Pulmonary artery endothelial cell (primary cell): ENCODE measurements at regions not wholly inside any gene's neighbourhood (a gene's known extent, or its start where the extent isn't known, plus 50 kb on each side); places are given as distances from the start of the nearest gene placed in this dataset.
"Not testable (repeated sequence)": the region's sequence is repeated elsewhere in the genome, so short reads cannot be mapped to it uniquely, and the experiment has no call there.

ENCODE experiments used
- DNase-seq: peaks from one replicate; pipeline ENCODE4 v3.0.0-alpha.2; 2011; ENCODE audit warnings: low read depth, low spot score

DNA sequence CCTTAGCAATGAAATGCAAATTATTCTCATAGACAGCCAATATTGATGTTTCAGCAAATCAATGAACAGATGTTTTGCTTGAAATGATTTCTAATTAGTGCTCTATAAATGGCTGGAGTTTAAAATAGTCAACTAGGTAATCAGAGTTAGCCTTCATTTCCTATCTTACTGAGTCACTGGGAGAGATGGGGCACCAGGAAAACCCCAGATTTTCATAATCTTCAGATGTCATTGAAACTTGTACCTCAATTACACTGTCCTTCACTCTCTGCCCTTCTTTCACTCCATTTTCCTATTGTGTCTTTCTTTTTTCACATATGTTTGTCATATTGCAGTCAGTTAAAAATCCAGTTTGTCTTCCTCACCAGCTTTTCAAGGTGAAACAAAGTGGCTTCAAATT, 92.7 kb downstream of the C12orf75 start:
- DNase-seq, result no peak

DNA sequence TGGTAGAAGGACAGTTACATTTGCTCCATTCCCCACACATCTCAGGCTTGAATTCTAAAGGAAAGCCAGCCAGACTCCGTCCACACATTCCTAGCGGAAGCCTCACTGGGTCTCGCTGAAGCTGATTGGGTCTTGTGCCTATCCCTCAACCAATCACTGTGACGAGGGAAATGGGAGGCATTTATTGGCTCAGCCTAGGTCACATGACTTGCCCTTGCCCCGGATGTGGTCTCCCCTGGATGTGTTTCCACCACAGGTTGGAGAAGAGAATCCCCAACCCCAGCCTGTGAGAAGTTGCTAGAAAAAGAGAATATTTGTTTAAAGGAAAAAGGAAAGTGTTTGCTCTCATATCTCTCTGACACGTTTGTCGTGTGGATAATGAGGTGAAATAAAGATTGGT, 93.4 kb downstream of the C12orf75 start:
- no peak for DNase-seq

DNA sequence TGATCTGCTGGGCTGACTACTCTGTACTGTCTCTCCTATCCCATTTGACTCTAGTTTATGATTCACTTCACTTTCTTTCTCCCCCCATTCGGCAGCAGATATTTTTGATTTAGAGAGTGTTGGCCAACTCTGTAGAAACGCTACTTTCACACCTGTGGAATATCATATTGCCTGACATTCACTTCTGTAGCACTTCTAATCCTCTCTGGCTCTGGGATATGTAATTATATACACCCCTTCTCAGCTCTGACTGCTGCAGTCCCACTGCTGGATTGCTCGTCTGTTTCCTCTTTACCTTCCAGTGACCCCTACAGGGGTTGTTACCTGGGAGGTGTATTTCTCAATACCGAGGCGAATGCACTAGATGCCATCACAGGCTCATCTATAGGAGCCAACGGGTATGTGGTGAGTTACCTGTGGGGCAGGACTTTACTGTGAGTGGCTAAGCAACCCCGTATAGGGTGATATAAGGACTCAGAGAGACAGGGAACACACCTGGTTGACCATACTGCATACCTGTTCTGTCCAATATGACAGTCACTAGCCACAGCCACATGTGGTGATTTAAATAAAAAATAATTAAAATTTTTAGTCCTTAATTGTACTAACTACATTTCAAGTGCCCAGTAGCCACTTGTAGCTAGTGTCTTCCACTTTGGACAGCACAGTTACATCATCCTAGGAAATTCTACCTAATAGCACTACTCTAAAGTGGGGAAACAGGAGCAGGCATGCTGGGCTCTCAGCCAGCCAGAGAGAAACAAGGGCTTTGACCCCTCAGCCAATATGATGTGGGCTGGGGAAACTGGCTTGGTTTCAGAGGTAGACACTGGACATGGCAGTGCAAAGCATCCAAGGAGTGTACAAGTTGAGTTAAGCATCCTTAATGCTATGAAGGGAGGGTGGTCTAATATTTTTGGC, 95.0 kb downstream of the C12orf75 start:
- no peak for DNase-seq

DNA sequence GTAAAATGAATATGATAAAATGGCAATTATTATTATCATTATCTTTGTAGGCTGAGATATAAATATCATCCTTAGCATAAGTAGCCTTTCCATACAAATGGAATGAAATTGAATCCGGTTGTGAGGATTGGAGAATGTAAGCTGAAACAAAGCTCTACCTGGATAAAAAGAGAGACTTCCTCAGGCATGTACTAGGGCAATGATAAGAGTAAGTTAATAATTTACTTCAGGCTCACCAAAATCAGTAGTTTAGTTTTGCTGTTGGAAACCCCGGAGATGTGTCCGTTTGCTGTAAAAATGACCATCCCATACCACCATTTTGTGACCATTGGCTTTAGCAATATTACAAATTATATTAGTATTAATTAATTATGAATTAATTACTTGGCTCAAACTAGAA, 96.3 kb downstream of the C12orf75 start:
- no peak for DNase-seq

DNA sequence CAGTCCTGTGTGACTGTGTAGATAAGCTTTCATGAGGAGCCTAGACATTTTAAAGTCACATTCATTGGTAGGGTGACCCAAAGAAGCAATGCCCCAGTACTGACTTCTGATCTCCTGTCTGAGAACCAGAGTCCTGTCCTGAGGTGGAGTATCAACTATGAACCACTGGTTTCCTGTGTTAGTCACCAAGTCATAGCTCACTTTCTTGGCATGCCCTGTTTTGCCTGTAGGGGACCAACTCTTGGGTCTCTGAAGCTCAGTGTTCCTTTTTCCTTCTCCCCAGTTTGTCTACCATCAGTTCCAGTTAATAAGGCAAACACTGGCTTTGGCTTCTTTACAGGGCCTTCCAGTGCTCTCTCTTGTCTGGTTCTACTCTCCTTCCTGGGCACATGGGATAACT, 97.4 kb downstream of the C12orf75 start:
- DNase-seq, result peak; percentile 52

DNA sequence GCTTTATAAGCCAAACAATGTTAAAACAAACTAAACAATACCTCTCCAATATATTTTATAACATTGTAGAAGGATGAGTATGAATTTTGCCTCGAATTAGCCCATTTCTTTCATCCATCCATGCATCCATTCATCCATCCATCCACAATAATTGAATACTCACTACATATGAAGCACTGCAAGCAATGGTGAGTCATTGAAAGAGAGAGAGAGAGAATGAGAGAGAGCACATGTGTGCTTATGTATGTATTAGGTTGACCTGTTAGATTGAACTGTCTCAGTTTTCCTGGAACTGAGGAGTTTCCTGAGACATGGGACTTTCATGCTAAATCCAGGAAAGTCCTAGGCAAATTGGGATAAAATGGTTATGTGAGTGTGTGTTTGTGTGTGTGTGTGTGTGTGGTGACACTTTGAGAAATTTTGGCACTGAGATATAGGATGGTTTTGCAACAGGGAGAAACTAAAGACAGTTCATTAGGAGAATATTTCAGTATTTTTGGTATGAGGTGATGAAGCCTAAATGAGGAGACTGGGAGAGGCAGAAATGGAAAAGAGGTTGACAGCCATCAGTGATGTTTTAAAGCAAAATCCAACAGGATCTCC, 98.4 kb downstream of the C12orf75 start:
- no peak for DNase-seq

DNA sequence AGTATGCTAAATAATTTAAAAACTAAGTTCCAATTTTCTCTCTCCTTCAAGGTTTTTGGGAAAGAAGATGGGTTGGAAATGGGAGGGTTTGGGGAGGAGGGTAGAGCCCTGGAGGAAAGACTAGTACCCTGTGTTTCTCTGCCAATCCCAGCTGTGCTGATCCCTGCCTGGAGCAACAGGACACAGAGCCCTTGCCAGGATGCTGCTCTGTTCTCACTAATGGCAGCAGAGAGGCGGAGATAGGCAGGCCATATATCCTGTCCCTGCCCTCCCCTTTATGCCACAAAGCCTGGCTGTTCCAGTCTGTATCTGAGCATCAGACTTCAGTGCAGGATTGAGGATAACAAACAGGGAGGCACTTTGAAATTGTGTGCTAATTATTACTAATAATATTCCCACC, 99.0 kb downstream of the C12orf75 start:
- no peak for DNase-seq

DNA sequence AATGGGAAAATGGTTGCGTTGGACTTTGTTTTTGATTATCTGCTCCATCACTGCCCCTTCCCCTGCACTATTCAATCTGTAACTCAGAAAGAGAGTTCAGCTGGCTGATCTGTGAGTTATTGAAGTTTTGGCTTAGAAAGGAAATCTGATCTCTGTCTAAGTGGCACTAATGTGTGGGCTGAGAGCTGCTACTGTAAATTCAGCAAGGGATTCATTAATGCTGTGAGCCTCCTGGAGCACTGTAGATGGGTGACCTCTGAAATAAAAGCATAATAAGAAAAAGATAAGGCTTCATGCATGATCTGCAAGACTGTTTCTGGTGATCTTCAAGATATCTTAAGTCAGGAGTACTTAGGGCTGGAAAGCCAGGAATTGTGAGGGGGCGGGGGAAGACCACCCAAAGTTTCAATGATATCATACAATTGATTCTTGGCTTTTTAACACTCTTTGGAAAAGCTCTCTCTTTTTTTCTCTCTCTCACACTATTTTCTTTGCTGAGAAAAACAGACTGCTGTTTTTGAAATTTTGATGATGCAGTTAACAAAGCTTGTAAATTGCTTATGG, 101.1 kb downstream of the C12orf75 start:
- DNase-seq, result no peak

DNA sequence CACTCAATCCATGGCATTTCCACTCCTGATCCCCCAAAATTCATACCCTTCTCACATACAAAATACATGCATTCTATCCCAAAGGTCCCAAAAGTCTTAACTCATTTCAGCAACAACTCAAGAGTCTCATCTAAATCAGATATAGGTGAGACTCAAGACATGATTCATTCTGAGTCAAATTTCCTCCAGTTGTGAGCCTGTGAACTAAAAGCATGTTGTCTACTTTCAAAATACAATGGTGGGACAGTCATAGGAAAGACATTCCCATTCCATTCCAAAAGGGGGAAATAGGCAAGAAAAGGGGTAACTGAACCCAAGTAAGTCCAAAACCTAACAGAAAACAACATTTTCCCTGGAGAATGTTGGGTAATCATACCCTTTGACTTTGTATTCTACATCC, 103.3 kb downstream of the C12orf75 start:
- DNase-seq, result peak; percentile 88

DNA sequence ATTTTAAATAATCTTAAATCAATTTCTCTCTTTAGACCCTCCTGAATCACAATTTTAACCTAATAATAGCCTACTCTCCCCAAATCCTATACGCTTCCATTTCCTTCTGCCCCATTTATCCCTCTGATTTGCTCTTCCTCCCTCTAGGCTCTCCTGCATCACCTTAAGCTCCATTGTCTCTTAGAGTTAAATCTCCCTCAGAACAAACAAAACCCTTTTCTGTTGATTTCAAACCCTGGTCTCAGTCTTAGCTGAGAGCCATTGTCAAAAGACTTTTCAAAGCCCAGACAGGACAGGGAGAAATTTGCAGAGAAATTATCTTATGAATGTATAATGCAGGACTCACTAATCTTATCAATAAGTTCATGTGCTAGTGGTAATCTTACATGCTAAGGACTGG, 106.1 kb downstream of the C12orf75 start:
- no peak for DNase-seq

DNA sequence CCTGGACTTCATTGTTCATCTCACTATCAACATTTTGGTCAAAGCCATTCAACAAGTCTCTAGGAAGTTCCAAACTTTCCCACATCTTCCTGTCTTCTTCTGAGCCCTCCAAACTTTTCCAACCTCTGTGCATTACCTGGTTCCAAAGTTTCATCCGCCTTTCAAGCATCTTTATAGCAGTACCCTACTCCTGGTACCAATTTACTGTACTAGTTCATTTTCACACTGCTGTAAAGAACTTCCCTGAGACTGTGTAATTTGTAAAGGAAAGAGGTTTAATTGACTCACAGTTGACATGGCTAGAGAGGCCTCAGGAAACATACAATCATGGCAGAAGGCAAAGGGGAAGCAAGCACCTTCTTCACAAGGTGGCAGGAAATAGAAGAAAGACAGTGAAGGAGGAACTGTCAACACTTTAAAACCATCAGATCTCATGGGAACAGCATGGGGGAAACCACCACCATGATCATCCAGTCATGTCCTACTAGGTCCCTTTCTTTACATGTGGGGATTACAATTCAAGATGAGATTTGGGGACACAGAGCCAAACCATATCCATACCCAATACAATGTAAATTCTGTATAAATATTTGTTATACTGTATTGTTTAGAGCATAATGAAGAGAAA, 109.7 kb downstream of the C12orf75 start:
- DNase-seq, result no peak

DNA sequence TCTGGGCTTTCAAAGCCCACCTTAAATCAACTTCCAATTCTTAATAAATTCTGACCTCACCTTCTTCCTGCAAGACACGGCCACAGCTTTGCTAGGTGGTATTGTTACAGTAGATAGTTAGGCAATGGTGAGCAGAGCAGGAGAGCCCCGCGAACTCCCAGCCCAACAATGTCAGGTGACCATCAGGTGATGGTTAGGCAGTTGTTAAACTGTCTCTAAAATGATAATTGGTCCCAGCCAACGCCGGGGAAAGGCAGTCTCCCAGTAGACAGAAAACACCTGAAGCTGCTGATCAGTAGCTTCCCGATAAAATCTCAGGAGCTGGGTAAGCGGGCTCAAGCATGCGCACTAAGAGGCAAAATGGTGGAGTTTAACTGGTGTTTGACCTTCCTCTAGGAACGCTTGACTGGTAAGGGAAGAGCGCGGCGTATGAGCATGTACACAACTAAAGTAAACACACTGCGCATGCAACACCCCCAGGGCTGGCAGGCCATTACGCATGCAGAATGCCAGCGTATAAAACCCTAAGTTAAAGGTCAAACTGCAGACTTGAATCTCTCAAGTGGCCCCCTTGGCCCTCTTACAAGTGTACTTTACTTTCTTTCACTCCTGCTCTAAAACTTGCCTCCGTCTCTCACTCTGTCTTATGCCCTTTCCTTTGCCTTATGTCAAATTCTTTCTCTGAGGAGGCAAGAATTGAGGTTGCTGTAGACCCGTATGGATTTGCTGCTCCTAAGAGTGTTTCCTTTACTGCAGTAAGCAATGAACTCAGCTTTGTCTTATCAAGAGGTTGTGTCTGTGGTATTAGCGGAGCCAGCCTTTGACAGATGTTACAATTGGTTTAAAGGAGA, 113.5 kb downstream of the C12orf75 start:
- no peak for DNase-seq

DNA sequence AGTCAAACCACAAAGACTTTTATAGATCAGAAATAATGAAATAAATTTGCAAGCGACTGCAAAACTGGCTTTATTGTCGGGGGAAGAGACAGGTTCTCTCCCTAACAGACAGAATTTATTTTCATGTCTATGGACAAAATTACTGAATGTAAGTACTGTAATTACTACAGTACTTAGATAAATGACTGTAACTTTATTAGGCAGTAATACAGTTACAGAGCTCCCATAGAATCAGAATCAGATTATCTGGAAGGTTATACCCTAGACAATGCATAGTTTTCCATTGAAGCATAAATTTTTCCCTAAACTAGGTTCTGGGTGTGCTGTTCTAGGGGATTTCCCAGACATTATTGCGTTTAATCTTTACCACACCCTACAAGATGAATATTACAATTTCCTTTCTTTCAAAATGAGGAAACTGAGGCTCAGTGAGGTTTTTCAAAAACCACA, 114.2 kb downstream of the C12orf75 start:
- DNase-seq, result no peak

DNA sequence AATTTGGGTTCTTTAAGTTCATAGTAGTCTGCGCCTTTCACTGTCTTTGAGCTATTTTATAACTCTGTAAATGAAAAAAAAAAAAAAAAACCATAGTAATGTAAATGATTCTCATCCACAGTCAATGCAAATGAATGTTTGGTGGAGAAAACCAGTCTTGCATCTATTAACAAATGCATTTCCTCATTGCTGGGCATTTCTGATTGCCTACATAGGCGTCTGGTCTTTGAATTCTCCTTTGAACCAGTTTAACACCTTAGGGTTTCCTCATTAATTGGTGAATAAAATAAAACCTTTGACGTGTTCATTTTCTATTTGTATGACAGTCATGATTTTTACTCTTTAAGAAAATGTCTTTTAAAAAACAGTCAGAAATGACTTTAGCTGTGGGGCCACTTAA, 114.8 kb downstream of the C12orf75 start:
- no peak for DNase-seq

DNA sequence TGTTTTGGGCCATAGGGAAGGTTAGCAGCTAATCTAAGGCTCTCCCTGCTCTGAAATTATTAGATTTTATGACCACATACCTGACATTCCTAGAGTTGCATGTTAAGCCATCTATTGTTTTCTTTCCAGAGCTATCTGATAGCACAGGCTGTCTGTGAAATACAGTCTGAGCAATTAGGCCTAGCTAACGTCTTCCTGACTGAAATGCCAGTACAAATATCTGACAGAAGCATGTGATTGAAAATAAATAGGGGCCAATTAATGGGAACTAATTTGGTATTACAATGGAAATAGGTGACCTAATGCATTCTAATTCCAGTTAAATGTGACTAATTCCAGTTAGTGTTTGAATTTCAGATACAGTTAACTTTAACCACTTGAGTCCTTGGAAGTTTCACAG, 115.2 kb downstream of the C12orf75 start:
- DNase-seq, result peak; percentile 97

DNA sequence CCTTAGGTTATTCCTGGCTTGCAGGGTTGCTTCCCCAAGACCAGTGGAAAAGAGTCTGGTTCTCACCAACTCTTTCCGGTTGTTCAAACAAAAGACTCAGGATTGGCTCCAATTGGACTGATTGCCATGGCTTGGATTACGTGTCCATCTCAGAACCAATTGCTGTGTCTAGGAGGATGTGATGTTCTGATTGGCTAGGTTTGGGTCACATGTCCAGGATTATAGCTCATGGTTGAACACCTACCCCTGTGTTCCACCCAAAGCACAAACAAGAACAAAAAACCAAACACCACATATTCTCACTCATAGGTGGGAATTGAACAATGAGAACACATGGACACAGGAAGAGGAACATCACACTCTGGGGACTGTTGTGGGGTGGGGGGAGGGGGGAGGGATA, 116.0 kb downstream of the C12orf75 start:
- DNase-seq, result not testable (repeated sequence)

DNA sequence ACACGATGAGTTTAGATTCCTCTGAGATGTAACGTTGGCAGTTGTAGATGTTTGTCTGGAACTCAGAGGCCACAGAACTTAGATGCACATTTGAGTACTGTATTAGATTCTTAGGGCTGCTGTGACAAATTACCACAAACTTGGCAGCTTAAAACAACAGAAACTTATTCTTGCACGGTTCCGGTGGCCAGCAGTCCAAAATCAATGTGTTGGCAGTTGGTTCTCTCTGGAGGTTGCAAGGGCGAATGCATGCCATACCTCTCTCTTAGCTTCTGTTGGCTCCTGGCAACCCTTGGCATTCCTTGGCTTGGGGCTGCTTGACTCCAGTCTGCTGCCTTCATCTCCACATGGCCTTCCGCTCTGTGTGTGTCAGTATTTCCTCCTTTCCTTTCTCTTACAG, 118.9 kb downstream of the C12orf75 start:
- DNase-seq, result no peak

DNA sequence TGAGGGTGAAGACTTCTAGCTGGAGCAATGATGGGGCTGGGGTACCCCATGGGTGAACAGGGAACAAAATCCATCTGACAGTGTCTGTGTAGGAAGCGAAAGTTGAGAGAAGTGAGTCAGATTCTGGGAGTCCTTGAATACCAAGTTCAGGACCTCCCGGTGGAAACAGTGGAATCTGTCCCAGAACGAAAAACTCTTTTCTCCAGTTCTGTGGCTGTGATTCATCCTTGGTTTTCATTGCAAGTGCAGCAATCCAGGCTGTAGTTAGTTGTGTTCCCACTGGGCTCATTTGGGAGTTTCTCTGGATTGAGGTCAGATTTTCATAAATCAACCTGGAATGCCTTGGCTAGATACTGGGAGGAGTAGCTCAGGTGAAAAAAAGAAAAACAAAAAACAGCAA, 120.7 kb downstream of the C12orf75 start:
- no peak for DNase-seq

DNA sequence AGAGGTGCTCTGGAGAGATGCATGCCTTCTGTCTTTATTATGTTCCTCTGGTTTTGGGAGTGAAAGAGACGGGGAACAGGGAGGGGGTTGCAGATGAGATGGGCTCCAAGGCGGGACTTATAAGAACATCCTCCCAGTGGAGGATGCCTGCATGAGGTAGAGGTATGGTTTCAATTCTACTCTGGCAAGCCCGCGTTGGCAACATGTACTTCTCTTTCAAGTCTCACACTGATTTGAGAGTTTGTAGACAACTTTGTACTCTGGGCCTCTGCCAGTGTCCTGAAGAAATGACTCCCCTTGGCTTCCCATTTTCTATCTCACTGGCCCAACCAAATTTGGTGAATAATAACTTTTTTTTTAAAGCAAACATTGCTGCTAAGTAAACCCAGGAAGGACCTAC, 121.3 kb downstream of the C12orf75 start:
- no peak for DNase-seq

DNA sequence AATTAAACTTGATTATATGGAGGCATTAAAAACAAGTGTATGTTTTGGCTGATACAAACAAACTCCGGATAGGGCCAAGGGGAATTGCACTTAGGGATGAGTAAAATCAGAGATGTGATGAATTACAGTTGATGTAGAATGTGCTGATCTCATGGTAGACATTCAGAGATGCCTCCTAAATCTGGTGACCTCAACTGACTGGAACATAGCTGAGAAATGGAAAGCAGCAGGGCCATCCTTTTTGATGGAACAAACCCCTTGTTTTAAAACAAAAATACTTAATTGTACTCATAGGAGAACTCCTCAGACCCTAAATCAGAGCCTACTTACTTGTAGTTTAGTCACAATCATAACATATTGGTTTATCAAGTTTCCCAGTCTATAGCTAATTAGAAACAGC, 122.8 kb downstream of the C12orf75 start:
- DNase-seq, result no peak

DNA sequence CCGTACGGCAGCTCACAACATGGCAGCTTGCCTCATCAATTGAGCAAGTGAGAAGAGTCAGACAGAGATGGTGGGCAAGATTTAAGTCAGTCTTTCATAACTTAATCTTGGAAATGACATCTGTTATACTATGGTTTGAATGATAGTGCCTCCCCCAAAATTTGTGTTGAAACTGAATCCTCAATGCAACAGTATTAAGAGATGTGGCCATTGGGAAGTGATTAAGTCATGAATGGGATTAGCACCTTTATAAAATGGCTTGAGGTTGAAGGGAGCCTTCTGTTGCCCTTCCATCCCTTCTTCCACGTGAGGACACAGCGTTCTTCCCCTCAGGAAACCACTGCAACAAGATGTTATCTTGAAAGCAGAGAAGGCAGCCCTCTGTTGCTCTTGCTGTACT, 124.2 kb downstream of the C12orf75 start:
- DNase-seq, result no peak
